Stimulated activated naive CD8-positive, alpha-beta T cell treated with anti-CD3 and anti-CD28 coated beads, Interleukin-15, Interleukin-2, amounts not matched to agents 100 U/mL and 50 U/mL, for 24 hours (primary cell): ENCODE measurements at regions not wholly inside any gene's neighbourhood (a gene's known extent, or its start where the extent isn't known, plus 50 kb on each side); places are given as distances from the start of the nearest gene placed in this dataset.
"Not testable (repeated sequence)": the region's sequence is repeated elsewhere in the genome, so short reads cannot be mapped to it uniquely, and the experiment has no call there.

Experiments
- ATAC-seq: fragments of 150-1000 bp; cut with Tn5 transposase; one replicate; pipeline ENCODE4 v1.10.0; 2021
- DNase-seq: peaks from one replicate; pipeline ENCODE4 v3.0.0; 2021

DNA sequence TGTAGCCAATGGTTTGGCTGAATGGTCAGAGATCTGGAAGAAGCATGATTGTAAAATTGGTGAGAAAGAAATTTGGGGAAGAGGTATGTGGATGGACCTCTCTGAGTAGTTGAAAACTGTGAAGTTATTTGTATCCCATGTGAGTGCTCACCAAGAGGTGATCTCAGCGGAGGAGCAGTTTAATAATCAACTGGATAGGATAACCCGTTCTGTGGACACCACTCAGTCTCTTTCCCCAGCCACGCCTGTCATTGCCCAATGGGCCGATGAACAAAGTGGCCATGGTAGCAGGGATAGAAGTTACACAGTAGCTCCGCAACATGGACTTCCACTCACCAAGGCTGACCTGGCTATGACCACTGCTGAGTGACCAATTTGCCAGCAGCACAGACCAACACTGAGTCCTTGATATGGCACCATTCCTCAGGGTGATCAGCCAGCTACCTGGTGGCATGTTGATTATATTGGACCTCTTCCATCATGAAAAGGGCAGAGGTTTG is 257.4 kb upstream of the ATXN7L3B start:
- ATAC-seq (no peak), DNase-seq (no peak)

DNA sequence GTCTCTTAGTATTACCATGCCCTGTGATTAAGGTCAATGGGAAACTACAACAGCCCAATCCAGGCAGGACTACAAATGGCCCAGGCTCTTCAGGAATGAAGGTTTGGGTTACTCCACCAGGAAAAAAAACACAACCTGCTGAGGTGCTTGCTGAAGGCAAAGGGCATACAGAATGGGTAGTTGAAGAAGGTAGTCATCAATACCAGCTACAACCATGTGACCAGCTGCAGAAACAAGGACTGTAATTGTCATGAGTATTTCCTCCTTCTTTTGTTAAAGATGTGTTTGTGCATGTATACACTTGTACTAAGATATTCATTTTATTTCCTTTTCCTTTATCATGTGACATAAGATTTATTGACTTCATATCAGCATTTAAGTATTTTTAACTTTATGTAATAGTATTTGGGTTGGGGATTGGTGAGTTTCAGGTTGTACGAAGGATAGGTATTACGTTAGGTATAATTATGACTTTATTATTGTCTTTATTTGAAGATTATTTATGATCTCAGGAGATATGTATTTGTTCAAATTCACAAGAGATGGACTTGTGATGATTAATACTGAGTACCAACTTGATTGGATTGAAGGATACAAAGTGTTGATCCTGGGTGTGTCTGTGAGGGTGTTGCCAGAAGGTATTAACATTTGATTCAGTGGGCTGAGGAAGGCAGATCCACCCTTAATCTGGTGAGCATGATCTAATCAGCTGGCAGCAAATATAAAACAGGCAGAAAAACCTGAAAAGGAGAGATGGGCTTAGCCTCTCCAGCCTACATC is 256.0 kb upstream of the ATXN7L3B start:
- not testable (repeated sequence) for ATAC-seq, DNase-seq

DNA sequence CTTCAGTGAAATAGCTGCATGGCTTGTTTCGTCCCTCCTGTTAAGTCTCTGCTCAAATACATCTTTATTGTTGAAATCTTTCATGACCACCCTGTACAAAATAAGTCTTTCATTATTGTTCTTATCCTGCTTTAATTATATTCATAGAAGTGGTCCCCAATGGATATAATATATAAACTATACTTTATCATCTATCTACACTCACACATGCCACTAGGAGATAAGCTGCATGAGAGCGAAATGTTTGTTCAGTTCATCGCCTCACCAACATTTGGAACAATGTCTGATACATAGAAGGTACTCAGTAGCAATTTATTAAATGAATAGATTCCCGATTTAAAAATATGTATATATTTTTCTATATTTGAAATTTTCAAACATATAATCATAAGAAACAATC is 254.0 kb upstream of the ATXN7L3B start:
- DNase-seq (no peak), ATAC-seq (no peak)

DNA sequence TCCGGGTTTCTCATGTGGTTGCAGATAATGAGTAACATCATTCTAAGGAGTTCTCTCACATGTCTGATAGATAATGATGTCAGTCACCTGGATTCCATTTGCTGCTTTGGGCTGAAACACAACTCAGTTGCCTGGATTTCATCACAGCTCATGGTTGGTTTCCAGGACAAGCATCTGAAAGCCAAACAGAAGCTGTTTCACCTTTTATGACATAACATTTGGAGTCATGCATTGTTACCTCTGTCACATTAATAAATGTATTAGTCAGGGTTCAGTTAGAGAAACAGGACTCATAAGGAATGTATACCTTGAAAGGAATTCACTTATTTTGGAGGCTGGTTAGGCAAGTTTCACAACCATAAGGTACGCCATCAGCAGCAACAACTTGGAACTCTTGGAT is 251.9 kb upstream of the ATXN7L3B start:
- DNase-seq (no peak), ATAC-seq (no peak)

DNA sequence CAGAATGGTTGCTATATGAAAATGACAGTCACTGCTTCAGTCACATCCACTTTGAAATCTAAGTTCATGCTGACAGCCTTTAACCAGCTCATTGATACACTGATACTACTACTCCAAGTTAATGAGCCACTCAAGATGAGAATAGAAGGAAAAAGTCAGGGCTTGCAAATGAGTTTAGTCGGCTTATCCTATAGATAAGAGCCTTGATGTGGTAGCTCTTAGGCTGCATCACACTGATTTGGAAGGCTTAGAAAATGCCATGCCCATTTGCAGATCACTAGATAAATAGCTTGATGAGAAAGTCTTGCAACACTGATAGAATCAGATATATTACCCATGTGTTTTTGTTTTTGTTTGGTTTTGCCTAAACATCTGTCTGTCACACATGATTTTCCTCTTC is 251.4 kb upstream of the ATXN7L3B start:
- DNase-seq (no peak), ATAC-seq (no peak)

DNA sequence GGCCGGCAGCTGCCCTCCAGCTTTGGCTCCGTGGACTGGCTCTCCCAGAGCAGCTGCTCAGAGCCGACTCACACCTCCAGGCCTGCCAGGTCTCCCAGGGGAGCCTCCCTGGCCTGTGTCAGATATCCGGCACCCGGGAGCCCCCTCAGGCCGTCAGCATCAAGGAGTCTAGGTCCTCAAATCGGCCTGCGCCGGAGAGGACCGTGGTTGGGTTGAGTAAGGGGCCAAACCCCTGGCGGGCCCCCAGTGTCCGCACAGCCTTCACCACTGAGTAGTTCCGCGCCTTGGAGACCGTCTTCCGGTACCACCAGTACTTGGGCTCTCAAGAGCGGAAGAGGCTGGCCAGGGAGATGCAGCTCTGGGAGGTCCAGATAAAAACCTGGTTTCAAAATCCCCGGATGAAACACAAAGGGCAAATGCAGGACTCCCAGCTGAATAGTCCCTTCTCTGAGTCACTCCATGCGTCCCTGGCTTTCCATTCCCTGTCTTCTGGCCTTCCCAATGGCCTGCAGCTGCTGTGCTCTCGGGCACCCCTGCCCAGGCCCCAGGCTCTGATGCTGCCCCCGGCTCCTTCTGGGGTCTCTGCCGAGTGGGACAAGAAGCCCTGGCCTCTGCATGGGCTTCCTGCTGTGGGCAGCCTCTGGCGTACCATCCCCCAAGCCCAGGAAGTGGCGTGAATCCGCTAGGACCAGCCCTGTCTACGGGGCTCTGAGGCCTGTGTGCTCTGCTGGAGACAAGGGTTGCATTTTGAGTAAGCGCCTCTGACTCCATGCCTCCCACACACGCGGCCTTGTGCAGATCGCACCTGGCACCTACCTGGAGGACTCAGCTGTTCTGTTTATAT is 245.1 kb upstream of the ATXN7L3B start:
- ATAC-seq (no peak), DNase-seq (no peak)

DNA sequence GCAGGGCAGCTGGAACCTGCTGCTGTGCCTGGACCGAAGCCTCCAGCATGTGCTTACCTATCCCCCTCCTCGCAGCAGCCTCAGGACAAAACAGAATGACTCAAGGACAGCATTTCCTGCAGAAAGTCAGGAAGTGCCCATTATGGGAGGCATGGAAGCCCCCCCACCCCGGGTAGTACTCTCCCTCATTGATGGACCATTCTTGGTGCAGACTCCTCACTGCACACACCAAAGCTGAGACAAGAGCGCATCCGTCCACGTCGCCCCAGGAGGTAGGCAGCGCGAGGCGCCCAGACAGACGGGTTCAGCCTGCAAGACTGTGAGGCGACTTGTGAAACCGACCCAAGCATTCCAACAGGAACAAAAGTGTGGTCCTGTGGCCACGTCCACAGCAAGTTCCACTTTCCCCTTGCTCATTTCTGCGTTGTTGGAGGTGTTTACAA is 243.9 kb upstream of the ATXN7L3B start:
- ATAC-seq (no peak), DNase-seq (no peak)

DNA sequence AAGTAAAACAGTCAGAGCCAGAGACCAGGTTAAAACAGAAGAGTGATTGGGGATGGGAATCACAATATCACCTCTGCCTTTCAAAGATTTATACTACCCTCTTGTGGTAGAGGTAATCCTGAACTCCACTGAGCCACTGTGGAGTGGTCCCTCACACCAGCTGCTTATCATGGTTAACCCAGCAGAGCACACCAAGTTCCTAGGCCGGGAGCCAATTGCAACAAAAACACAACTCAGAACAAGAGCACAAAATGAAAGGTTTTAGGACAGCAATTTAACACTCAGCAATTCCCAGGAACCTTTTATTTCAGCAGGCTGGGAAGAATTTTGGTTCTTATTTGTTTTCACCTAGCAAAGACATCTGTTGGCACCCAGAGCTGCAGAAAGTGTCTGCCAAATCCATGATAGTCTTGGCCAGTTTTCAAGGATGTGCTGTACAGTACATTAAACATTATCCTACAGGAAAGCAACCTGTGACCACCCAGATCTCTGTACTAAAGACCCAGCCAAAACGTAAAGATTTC is 220.5 kb upstream of the ATXN7L3B start:
- DNase-seq (no peak), ATAC-seq (no peak)

DNA sequence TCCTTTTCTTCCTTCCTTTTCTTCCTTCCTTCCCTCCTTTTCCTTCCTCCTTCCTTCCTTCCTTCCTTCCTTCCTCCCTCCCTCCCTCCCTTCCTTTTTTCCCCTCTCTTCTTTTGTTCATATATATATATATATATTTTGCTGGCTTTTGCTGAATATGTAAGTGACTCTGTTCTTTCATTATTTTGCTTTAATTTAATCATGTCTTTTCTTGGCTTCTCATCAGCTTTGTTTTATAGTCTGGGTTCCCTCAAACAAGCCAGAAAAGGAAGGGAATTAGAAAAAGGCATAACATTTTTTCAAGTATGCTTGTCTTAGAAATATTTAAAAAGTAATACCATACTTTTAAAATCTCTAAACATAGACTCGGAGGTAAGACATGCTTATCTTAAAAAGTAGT is 219.9 kb upstream of the ATXN7L3B start:
- DNase-seq (no peak), ATAC-seq (no peak)

DNA sequence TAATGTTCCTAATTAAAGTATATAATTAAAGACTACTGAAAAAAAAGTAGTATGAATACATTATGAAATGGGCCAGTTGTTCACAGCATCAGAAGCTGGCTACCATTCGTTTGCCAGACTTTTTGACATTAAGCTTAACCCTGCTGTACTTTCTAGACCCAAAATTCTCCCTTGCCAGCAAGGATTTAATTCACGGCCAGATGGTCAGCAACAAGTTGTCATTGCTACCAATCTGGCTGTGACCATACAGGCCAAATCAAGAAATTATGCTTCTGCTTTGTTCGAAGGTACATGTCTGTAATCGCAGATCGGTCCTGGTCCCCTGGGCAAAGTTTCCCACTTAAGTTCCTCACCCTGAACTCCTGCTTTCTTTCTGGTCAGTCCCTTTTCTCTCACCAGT is 217.7 kb upstream of the ATXN7L3B start:
- ATAC-seq (no peak), DNase-seq (no peak)

DNA sequence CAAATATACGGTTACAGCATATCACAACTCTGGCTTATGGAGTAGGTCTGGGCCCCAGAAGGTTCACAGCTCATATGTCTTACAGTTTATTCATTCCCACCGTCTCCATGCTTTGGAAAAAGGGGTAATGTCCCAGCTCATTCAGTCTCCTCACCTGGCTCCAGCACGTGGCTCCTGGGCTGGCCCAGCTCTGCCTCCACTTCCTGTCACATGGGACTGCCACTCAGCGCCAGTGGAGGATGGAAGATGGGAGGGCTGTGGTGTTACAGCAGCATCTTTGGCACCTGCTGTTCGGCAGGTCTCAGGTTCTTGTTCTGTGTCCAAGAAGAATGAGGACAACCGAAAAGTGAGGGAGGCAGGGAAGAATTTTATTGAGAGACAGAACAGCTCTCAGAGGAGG is 216.3 kb upstream of the ATXN7L3B start:
- ATAC-seq, result no peak
- DNase-seq, result no peak

DNA sequence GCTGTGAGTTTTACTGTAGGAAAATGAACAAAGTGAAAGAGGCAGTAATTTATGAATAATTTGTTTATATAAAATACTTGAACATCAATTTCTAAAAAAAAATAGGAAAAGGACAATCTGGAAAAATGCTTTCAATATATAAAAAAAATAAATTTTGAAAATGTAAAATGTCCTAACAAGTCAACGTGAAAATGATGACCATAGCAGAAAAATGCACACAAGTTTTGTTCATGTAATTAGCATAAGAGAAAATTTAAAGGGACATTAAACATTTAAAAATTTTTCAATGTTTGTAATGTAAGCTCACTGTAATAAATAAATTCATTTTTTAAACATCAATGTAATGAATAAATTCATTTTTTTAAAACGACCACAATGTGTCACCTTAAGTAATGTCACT is 214.8 kb upstream of the ATXN7L3B start:
- DNase-seq (no peak), ATAC-seq (no peak)

DNA sequence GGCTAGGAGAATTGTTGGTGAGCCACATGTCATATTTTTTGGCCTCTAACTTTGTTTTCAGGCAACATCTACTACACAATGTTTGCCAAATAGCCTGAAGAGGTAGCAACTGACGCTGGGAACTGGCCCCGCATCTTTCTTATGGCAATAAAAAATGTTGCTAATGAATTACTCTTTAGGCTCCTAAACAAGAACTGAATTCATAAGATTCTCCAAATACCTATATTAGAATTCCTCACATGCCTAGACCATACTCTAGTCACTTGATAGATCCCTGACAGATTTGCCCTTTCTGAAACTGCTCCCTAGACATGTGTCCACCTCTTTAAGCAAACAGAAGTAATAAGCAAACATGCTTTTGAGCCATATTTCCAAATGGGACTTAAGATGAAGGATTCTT is 209.0 kb upstream of the ATXN7L3B start:
- DNase-seq, result no peak
- ATAC-seq, result no peak

DNA sequence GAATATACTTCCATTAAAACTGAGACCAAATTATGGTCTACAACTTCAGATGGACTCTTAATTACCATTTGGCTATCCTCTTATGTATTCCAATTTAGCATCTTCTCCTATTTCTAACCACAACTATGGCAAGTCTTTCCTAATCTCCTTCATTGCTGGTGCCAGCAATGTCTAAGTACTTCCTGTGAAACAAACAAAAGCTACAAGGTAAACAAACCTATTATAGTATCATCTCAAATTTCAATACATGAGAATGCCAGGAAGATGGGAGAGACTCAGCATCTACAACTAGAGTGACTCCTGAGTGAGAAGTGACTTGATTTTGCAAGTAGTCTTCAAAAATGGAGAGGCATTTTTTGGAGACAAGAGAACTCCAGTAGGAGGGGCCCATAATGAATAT is 202.9 kb upstream of the ATXN7L3B start:
- DNase-seq, result no peak
- ATAC-seq, result no peak

DNA sequence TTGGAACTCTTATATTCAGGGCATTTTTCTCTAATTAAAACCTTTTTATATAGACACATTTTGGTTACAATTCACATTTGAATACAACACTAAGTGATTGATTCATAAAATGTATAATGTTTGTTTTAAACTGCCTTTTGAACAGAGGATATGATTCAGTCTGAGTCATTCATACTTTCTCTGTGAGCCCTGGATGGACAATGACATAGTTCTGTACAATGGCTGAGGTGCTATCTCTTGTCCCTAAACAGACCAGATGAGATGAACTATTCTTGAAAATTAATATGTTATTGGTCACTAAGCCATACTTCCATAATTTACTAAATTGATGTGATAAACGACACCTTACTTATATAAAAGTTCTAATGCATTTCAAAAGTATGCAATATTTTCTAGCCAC is 199.7 kb upstream of the ATXN7L3B start:
- DNase-seq (no peak), ATAC-seq (no peak)

DNA sequence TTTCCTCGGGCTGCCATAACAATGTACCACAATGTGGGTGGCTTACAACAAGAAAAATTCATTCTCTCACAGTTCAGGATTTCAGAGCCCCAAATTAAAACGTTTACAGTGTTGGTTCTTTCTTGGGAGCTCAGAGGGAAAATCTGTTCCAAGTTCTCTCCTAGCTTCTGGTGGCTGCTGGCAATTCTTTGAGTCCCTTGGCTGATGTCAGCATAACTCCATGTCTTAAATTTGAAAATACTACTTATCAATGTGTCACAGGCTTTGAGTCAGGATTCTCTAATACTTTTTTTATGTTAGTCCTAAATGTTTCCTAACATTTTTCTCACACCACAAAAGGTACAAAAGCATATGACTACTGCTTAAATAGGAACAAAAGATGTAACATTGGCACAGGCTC is 198.4 kb upstream of the ATXN7L3B start:
- DNase-seq (no peak), ATAC-seq (no peak)

DNA sequence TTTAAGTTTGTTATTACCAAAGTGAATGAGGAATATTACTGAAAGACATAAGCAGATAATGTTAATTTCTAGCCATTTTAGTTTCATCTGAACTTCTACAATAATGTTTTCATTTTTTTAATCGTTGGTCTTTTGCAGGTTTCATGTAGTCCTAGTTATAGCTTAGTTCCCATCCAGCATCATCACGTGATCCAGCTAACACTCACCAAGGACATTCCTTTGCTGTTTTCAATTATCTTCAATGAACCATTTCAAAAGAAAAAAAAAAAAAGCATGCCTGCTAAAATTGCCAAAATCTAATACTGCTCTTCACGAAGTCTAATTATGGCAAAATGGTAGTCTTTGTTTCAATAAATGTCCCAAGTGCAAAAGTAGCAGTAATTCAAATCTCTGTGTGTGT is 187.7 kb upstream of the ATXN7L3B start:
- DNase-seq, result no peak
- no peak for ATAC-seq

DNA sequence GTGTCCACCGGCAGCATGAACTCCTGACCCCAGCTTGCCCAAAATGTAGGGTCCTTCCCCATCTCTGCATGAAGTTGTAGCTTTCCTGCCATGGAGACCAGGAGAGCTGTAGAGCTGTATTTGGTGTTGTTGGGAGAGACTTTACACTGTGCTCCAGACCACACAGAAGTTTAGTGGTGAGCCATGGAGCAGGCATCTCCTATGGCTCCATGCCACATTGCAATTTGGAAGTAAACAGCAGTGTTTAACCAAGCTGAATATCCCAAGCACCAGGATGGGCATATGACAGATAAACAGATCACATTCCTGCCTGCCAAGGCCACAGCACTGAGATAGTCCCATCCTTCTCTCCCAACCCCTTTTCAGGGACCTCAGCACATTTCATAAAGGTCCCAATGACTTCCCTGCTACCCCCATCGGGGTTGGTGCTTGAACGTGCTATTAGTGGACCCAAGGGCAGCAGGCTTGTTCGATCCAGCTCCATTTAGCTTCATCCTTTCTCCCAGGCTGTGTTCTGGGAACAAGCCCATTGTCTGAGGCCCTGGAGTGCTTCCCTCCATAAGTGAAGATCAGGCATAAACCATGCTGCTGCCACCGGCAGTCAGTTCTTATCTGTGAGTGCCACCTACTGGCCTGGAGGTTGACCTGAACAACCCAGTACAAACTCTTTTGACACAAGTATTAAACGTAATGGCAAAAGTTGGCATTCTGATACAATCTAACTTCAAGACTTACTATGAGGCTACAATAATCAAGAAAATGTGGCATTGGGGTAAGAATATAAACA is 172.3 kb upstream of the ATXN7L3B start:
- ATAC-seq (no peak), DNase-seq (peak; percentile 9)

DNA sequence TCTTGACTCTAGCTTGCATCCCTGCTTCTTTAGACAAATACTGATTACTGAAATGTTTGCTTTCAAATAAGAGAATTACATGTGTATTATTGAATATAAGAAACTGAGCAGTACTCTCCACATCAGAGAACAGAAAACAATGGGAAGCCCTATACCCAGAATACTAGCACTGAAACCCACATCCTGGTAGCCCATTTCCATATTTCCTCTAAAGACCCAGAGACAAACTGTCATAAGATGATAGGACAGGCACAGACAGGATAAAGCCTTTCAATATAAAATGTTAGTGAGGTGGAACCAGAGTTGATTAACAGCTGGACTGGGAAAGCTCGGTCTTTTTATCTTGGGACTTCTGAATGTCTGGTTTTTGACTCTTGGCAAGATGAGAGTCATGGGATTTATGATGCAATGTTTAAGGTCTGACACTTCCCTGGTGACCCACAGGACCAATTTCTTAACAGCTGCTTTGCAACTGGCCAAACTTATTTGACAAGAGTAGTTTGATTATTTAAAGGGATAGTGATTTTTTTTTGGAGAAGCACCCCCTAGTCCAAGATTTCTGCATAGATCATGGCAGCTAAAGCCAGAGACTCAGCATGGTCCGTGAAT is 166.9 kb upstream of the ATXN7L3B start:
- ATAC-seq, result no peak
- no peak for DNase-seq

DNA sequence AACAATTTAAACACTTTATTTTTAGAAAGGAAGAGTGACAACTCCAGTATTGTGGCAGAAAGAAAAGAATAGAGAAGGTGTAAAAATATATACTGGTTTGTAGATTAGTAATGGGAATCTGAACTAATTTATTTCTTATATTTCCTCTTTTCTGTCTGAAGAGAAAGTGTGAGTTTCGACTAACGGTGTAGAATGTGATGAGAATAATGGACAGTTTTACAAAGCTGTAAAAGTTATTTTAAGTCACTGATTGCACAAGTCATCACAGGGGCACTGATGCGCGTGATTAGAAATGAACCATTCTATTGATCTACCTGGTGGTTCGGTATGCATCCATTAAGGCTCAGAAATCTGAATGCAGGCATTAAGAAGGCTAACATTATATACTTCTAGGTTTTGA is 158.5 kb upstream of the ATXN7L3B start:
- no peak for DNase-seq
- ATAC-seq, result no peak

DNA sequence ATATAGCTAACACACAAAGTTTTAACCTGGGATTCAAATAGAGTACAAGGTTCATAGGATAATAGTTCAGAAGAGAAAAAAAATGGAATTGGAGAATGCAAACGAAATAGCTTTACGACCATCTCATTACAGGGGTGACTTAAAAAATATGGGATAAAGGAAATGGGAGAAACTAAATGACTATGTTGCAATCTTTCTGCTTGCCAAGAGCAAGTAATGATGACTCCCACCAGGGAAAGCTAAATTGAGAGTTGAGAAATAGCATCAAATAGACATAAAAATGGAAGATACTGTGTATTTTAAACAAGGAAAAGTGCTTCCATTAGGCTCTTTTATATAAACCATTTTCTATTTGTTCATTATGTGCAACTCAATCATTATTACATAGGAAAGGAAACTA is 155.7 kb upstream of the ATXN7L3B start:
- ATAC-seq, result no peak
- DNase-seq, result no peak

DNA sequence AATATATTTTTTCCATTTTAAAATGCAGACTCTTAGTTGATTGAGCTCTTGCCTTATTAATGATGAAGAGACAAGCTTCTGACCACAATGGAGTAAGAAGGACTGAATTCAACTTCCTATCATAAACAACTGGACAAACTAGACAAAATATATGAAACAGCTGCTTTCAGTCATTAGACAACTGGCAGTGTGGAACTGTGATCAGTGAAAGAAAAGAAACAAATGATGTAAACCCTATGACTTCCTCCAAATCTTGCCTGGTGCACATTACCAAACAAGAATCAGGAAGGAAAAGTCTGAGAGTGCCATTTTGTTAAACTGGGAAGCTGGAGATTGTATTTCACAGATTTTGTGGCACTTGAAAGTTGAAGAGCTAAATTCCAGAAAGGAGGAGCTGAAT is 154.7 kb upstream of the ATXN7L3B start:
- ATAC-seq (no peak), DNase-seq (no peak)
